Stimulated activated CD4-positive, alpha-beta T cell treated with anti-CD3 and anti-CD28 coated beads, TNF-alpha, amount 100 ng/mL, for 24 hours (primary cell): ENCODE measurements at regions not wholly inside any gene's neighbourhood (a gene's known extent, or its start where the extent isn't known, plus 50 kb on each side); places are given as distances from the start of the nearest gene placed in this dataset.
A peak's percentile ranks its signal among the peaks of the same experiment; 100 is the strongest.

Experiments used
- DNase-seq, 3 experiments: peaks; one replicate each; pipeline ENCODE4 v3.0.0-alpha.2; 2020; ENCODE audit warnings: low read depth in 3 of 3

DNA sequence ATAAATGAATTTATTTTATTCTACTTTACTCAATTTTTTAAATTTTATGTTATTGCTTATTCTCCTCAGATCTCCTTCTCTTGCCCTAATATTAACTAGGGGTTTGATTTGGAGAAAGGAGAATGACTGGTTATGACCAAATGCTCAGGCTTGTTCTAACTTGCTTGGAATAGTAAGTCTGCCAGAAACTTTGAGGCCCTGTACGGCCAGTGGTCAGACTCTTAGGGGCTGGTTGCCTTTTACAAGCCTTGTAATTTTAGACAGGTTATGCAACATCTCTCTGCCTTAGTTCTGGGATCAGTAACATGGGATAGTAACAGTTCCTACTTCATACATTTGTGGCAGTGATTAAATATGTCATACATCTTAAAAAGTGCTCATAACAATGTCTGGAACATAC, 279.5 kb downstream of the DUSP10 start:
- no peak for DNase-seq

DNA sequence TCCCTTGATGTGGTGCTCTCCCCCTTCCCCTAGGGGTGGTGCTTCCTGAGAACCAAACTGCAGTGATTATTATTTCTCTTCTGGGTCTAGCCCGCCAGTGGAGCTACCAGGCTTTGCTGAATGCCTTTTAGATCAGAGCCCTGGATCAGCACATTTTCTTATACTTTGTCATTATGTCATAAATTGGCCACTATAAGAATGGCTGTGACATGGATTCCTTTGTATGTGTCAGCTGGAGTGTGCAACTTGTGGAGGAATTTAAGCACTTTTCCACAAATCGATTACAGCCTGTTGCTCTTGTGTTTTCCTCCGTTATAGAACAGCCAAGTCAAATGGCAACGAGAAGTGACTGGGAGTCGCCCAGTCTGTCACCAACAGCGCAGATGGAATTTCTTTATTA, 273.3 kb downstream of the DUSP10 start:
- DNase-seq: no peak

DNA sequence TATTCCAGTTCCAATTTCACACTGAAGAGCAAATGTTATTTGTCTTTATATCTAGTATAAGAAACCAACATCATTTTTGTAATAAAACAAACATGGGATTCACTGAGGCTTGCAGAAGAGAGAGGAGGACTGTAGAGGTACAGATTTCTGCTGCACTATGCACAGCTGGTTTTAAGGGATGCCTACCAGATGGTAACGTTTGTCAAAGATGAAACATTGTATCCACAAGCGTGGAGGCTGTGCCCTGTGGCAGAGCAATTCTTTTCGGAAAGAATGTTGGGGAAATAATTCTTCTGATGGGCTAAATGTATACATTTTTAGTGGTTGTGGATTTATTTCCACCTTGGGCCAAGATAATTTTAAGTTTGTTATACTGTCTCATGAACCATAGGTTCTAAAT, 272.4 kb downstream of the DUSP10 start:
- DNase-seq: no peak

DNA sequence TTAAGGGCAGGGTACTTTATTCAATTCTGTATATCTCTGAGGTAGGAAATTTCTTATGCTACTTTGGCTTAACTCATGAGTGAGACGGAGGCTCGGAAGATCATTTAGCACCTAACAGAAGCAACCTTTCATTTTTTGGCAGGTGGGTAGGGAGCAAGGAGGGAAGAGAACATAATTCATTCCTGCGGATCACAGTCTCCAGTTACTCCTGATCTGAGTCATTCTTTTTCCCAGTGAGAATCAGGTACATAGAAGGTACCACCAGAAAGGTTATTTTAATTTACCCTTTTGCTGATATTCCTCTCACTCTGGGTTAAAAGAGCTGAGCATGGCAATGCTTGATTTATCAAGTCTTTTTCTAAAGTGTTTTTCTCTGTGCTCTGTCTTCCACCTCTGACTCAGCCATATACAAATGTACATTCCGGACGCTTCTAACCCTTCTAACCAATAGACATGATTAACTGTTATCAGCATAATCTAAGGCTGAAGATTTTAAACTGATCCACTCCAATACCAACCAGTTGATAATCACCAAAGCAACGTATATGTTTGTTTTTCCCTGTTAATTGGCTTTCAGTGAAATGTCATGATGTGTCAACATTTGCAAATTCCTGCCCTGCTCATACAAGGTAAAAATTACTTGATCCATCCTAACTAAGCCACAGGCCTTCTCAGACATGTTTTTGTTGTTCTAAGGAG, 271.7 kb downstream of the DUSP10 start:
- no peak for DNase-seq

DNA sequence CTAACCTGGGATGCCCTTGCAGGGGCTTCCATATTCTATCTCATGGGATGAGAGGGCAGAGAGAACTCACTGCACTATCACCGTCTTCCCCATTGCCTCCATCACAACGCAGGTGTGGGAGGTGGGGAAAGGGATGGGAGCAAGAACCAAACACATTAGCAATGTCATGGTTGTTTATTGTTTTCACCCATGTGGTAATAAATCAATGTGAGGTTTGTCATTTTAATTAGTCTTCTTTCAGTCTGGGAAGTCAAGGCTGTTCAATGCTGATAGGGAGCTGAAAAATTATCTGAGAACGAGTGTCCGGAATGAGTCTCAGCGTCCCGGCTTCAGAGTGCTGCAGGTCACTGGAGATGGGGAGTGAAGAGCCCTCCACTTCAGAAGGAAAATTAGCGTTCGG, 268.5 kb downstream of the DUSP10 start:
- DNase-seq: no peak

DNA sequence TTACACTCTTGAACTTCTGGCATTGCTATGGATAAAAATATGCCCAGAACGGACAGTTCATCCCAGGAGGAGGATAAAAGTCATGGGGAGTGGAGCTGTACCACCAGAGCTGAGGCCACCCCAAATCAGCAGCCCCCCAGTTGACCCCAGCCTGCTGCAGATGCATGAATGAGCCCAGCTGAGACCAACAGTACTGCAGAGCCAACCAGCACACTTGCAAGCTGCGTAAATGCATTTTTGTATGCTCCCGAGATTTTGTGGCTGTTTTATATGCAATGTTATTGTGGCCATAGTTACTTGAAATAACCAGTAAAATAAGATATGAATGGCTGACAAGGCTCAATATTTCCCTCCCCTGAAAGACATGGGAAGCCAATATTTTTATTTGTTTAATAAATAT, 264.6 kb downstream of the DUSP10 start:
- no peak for DNase-seq

DNA sequence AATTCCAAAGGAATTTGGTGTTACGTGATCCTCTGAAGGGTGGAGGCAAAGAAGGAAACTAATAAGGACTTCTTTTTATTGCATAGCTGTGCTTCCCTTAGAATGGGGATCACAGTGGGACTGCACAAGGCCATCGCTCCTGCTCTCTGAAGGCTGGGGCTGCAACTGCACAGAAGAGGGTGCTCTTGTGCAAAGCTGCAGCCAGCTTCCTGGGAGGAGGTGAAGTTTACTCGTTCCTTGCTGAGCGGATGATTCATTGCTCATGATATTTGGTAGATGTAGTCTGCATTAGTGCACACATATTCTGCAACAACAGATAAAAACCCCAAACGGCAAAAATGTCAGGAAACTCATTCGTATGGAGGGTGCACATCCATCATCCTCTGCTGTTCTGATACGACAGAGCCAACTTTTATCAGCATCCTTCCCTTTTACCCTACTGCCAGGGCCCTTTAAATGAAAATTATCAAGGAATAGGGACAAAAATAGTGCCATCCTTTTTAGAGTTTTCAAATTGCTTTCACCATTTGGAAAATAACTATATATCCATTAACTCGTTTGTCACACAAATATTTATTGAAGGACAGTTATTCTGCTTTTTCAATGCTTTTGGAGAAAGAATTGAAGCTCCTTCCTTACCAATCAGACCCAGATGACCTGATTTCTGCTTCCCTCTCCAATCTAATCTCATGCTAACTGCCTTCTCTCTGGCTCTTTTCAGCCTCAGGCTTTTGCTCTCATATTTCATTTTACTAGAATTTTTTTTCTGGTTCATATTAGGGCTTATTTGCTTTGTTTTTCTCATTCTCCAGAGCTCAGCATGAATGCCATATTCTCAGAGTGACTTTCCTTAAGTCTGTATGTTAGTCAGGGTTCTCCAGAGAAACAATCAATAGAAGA, 263.6 kb downstream of the DUSP10 start:
- DNase-seq: peak; percentile 11 to 44 (median 27)

DNA sequence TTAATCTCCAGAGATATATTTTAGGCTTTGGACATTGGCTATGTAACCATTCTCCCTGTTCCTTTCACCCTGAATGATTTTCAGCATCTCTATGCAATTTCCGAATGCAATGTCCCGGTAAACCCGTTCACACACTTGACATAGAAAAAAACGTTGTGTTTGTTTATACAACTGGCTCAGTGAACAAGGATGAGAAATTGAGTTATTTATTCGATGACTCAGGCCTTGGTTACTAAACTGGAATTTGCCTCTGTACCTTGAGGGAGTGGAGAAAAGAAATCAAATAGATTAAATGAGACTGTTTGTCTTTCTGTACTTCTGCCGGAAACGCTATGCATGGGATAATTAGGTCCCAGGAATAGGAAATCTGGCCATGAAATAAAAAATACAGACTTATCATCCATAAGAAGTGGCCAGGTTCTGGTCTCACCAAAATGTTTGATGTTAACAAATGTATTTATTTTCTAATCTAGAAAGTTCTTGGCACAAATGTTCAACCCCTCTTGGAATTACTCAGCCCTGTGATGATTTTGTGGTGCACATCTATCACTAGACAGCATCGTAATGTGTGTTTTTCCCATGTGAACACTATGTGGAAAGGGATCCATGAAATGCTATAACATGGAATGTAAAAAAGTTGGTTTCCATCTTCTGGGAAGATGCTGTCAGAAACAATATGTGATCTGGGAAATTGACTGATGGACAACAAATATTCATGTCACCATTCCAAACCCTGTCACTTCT, 253.9 kb downstream of the DUSP10 start:
- DNase-seq: no peak

DNA sequence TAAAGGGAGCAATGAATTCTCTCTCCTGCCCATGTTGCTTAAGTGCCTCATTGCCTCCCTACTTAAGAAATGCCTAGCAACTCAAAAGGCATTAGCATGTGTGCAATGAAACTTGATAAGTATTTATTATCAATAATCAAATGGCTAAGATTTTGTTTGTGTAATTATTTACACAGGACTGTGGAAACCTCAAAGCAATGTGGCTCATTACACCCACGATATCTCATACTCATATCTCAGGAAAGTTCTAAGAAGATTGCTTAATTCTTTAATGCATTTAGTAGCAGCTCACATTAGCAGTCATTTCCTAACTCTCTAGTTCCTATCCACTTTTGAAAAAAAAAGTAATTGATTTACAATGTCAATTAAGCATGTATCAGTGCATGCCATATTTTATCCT, 253.3 kb downstream of the DUSP10 start:
- no peak for DNase-seq

DNA sequence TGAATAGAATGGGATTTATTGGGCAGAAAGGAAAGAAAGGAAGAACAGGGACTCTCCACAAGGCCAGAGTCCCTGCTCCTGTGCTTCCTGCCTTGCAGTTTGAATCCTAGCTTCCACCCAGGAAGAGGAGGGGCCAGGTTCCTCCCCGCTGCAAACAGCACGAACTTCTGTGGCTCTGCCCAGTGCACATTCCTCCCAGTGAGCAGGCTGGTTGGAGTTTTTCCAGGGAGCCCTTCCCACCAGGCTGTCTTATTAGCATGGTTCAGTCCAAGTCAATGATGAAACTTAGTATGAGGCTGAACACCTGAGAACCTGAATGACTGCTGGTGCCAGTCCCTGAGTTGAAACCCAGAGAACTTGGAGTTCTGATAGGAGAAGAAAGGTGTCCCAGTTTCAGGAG, 247.2 kb downstream of the DUSP10 start:
- DNase-seq: no peak

DNA sequence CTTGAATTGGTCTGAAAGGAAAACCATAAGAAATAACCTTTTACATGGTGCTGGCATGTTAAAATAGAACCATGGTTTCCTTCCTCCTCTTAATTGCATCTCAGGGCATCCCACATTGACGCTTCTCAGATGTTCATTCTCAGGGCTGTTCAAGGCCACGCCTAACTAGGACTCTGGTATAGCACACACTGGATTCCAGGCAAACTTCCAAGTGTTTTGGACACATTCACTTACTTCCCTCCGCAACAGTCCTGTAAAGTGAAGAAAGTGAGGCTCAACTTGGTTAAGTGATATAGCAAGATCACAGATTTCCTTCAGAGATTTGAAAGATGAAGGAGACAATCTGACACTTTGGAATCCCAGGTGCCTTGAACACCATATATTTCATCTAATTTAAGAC, 244.8 kb downstream of the DUSP10 start:
- no peak for DNase-seq

DNA sequence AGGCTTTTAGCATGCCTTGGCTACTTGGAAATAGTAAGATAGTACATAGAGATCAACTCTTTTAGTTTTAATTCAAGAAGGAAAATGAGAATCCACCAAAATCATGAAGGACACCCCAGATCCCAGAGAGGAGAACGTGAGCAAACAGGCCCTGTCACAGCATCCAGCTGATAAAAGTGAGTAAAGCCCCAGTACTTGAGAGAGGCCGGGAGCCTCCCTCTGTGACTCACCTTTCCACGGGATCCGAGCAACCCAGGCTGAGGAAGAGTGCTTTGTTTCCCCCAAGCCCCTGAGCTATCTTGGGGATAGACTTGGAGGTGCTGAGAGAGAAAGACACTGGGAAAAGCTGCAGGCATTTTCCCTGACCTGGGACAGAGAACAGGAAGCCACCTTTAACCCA, 238.6 kb downstream of the DUSP10 start:
- no peak for DNase-seq

DNA sequence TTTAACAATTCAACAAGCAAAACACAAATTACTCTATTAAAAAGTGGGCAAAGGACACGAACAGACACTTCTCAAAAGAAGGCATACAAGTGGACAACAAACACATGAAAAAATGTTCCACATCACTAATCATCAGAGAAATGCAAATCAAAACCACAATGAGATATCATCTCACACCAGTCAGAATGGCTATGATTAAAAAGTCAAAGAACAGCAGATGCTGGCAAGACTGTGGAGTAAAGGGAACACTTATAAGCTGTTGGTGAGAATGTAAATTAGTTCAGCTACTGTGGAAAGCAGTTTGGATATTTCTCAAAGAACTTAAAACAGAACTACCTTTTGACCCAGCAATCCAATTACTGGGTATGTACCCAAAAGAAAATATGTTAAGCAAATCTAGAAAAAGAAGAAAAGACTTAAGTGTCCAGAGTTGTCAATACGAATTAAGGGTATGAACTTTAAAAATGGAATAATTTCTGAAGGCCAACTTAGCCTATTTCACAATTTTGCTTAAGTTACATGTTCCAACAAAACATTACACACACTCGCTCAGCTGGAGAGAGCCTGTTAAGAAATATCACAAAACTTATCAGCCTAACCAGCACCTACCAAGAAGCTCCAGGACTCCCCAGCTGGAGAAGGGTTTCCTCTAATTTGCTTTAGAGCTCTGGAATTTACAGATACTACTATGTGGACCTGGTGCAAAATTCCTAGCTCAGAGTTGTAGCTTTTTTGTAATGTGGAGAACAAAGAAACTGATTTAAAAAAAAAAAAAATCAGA, 232.1 kb downstream of the DUSP10 start:
- no peak for DNase-seq

DNA sequence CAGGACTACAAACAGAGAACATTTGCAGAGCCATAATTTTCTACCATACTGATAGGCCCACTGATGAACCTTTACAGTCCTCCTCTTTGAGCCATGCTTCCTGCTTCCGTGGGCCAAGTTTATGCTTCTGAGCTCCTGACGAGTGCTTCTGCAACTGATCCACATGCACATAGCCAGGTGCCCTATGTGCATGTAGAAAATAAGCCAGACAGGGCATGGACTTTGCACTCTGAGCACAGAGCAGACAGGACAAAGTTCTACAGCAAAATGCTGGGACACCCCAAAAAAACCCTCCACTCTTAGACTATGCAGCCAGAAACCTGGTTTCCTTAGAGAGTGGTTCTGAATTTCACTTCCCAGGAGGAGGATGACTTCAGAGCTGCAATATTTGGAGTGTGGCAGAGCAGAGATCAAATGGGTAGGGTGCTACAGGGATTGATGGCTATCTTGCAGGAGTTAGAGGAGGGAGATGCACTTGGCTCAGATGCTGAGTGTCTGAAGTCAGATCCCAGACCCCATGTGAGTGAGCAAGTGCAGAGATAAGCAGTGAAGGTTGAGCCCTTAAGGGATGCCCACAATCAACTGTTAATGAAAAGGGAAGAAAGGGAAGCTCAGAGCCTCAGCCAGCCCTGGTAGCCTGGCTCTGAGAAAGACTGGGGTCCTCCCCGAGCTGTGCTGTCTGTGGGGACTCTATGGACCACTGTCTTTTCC, 230.9 kb downstream of the DUSP10 start:
- DNase-seq: no peak

DNA sequence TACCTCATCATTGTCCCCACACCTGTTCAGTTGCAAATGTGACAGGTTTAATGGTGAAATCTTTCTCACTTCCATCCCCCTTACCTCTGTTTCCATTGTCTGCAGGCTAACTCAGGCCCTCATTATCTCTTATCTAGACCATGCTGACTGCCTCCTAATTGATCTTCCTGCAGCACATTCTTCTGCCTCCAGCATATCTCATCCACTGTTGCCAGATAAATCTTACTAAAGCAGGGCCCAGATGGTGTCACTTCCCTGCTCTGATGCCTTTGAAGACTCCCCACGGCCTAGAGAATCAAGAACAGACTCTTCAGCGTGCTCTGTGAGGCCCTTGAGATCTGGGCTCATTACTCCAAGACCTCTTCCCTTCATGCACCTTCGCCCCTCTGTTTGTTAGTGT, 230.1 kb downstream of the DUSP10 start:
- DNase-seq: no peak

DNA sequence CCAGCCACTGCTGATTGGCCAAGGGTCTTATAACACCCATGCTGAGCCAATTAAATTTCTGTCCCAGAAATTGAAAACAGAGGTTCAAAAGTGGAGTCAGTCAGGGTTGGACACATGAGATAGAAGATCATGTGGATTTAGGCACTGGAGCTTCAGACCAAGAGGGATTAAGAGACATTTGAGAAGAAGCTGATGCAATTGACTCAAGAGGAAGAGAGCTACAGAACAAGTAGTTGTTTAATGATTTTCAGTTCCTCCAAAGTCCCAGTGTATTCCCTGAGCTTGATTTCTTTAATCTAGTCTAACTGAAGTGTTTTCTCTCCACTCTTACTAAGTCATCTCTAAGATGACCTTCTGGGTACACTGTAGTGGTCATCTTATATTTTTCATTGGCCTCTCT, 227.1 kb downstream of the DUSP10 start:
- no peak for DNase-seq

DNA sequence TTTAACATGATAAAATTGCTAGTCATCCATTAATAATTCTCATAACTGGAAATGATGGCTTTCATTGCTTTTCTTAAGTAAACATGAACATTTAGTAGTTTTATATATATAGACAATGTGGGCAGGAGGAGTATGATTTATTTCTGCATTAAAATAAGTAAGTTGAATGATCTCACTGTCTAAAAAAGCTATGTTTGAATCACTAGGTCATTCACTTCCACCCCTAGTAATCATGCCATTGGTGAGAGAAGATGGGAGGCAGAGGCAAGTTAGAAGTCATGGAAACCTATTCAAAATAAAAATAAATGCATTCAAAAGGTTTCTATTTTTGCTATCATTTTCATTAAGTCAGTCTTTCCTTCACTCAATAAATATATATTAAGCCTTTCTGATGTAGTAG, 226.4 kb downstream of the DUSP10 start:
- no peak for DNase-seq

DNA sequence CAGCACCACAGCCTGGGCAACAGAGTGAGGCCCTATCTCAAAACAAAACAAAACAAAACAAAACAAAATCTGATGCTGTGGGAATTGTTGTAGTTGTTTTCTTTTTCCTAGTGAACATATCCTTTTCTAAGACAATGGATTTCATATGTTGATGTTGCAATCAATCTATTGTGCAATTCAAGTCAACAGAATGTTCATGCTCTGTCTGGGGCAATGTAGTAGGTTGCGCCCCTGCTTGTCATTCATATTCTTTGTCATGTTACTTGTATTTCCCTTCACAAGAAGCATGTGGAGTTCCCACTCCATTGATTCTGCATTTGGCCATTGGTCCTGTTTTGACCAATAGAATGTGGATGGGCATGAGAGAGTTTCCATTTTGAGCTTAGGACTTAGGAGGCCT, 223.9 kb downstream of the DUSP10 start:
- no peak for DNase-seq

DNA sequence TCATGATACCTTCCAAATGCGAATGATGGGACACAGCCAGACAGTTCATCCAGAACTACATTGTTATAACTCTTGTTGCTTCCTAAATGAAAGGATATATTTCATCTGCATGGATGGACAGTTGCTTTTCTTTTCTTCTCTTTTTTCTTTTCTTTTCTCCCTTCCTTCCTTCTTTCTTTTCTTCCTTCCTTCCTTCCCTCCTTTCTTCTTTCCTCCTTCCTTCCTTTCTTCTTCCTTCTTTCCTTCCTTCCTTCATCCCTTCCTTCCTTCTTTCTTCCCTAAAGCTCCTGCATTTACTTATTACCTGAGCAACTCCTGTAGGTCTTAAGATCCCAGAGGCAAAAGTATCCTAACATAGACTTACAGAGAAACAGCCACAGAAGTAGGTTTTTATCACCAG, 221.6 kb downstream of the DUSP10 start:
- no peak for DNase-seq

DNA sequence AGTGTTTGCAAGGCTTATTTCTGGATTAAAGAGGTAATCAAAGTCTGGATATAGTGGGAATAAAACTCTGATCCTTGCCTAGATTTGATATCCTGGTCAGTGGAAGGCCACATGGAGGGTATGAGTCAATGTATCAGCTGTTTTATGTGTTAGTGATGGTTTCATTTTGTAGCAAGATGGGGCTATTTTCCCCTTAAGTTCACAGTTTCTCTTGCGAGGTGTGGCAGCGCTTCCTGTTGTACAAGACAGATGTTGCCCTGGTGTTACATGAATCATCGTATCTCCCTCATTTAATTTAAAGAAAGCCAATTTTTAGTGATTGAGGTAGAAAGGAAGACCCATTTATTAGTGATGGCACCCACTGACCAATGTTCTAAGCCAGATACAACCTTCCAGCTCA, 220.2 kb downstream of the DUSP10 start:
- no peak for DNase-seq

DNA sequence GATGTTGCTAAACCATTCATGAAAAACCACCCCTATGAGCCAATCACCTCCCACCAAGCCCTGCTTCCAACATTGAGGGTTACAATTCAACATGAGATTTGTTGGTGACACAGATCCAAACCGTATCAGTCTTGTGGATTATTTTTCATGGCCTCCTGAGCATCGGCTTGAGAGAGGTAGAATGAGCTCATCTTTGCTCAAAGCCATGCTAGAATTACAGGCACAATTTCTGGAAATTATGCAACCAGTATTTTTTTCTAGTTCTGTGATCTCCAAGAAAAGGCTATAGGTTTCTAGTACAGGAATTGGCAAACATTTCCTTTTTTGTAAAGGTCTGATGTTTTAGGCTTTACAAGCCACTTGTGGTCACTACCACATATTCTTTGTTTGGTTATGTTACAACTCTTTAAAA, 219.4 kb downstream of the DUSP10 start:
- no peak for DNase-seq
